HCT116 (cell line): ENCODE measurements at regions not wholly inside any gene's neighbourhood (a gene's known extent, or its start where the extent isn't known, plus 50 kb on each side); places are given as distances from the start of the nearest gene placed in this dataset.

ENCODE experiments used
- ATAC-seq: fragments of 200-7000 bp; cut with Tn5 transposase; 2 replicates; pipeline ENCODE4 v1.9.1; 2020; ENCODE audit warnings: mild to moderate bottlenecking, moderate library complexity
- BruUV-seq: library from RNA; stranded (reverse); fragments of 400-500 nt; replicated peaks from 2 replicates; lab custom pipeline; 2021; lab: Mats Ljungman, UMichigan
- CTCF ChIA-PET: fragments of 300-600 bp; sonication (Branson Sonifier 250); formaldehyde crosslinking; loops from one replicate; lab custom pipeline; 2021; ENCODE audit warnings: antibody characterized with exemption; lab: Charles Lee
- POLR2A ChIA-PET: fragments of 300-600, 350-600 bp; sonication (Branson Sonifier 250); formaldehyde crosslinking; loops from one replicate; lab custom pipeline; 2021; ENCODE audit warnings: antibody characterized with exemption; lab: Charles Lee
- RAD21 ChIA-PET, 2 experiments: fragments of 300-600 bp; sonication (Branson Sonifier 250); formaldehyde crosslinking; loops; one replicate each; lab custom pipeline; 2023; ENCODE audit warnings: low total read pairs in 2 of 2; ENCODE audit not compliant: uncharacterized antibody in 2 of 2, unreplicated experiment in 2 of 2, low non-redundant PET in 1 of 2; lab: Charles Lee
- DNase-seq: peaks from one replicate; pipeline ENCODE4 v3.0.0-alpha.2; 2010; ENCODE audit warnings: low read depth, low spot score
- H2AFZ ChIP-seq: fragments of 200-600 bp; shearing (Covaris generic), sonication (generic); 2 replicates; pipeline ENCODE4 v1.6.1; 2017; ENCODE audit warnings: low read depth, mixed run types, mixed read lengths, antibody characterized with exemption, low read length; ENCODE audit not compliant: poor library complexity, severe bottlenecking
- H3K27ac ChIP-seq: 2 replicates; pipeline ENCODE4 v1.5.1; 2012; ENCODE audit warnings: low read depth, low read length
- H3K27me3 ChIP-seq: fragments of 200-600 bp; sonication (generic); 2 replicates; pipeline ENCODE4 v1.6.1; 2016; ENCODE audit warnings: mixed run types, low read length, mixed read lengths; ENCODE audit not compliant: insufficient read depth
- H3K36me3 ChIP-seq, 2 experiments: fragments of 200-500 bp in 1 of 2; fragments of 200-600 bp in 1 of 2; sonication (Bioruptor generic) in 1 of 2; sonication (generic) in 1 of 2; 2 replicates each; pipeline versions ENCODE4 v1.5.1 to v1.6.1; 2014 to 2016; ENCODE audit warnings: low read length in 2 of 2, inconsistent platforms in 1 of 2, mixed read lengths in 1 of 2, mixed run types in 1 of 2; ENCODE audit not compliant: insufficient read depth in 2 of 2, control insufficient read depth in 1 of 2
- H3K4me1 ChIP-seq, 2 experiments: fragments of 200-600 bp in 1 of 2; sonication (generic) in 1 of 2; 2 replicates each; pipeline versions ENCODE4 v1.5.1 to v1.6.1; 2012 to 2017; ENCODE audit warnings: low read length in 2 of 2, inconsistent platforms in 1 of 2, mild to moderate bottlenecking in 1 of 2, mixed read lengths in 1 of 2, mixed run types in 1 of 2, moderate library complexity in 1 of 2; ENCODE audit not compliant: insufficient read depth in 2 of 2, control insufficient read depth in 1 of 2
- H3K4me2 ChIP-seq: fragments of 200-600 bp; sonication (generic); 2 replicates; pipeline ENCODE4 v1.6.1; 2017; ENCODE audit warnings: mixed run types, low read length, mixed read lengths
- H3K4me3 ChIP-seq, 2 experiments: fragments of 200-600 bp in 1 of 2; sonication (generic) in 1 of 2; replicated peaks in 1 of 2; 2 replicates each; pipeline ENCODE4 v1.5.1; 2011 to 2016; ENCODE audit warnings: low read length in 2 of 2, control low read depth in 1 of 2, low read depth in 1 of 2, mild to moderate bottlenecking in 1 of 2, mixed read lengths in 1 of 2, mixed run types in 1 of 2
- H3K79me2 ChIP-seq: fragments of 200-600 bp; sonication (generic); 2 replicates; pipeline ENCODE4 v1.6.1; 2017; ENCODE audit warnings: mild to moderate bottlenecking, mixed run types, low read length, moderate library complexity, mixed read lengths; ENCODE audit not compliant: insufficient read depth
- H3K9ac ChIP-seq: fragments of 200-600 bp; sonication (generic); 2 replicates; pipeline ENCODE4 v1.6.1; 2016; ENCODE audit warnings: low read length, mixed read lengths
- H3K9me2 ChIP-seq: fragments of 200-600 bp; sonication (generic), shearing (Covaris generic); 2 replicates; pipeline ENCODE4 v1.6.1; 2017; ENCODE audit warnings: mixed run types, mild to moderate bottlenecking, moderate library complexity; ENCODE audit not compliant: insufficient read depth
- H3K9me3 ChIP-seq, 2 experiments: fragments of 200-500 bp in 1 of 2; fragments of 200-600 bp in 1 of 2; sonication (Bioruptor generic) in 1 of 2; sonication (generic) in 1 of 2; 2 replicates each; pipeline ENCODE4 v1.6.1; 2014 to 2017; ENCODE audit warnings: low read length in 2 of 2, mixed read lengths in 2 of 2, inconsistent platforms in 1 of 2, low read depth in 1 of 2, mild to moderate bottlenecking in 1 of 2, mixed run types in 1 of 2, moderate library complexity in 1 of 2; ENCODE audit not compliant: control insufficient read depth in 1 of 2, insufficient read depth in 1 of 2
- H4K20me1 ChIP-seq: fragments of 200-600 bp; sonication (generic), shearing (Covaris generic); 2 replicates; pipeline ENCODE4 v1.6.1; 2017; ENCODE audit warnings: mixed run types, mild to moderate bottlenecking, moderate library complexity; ENCODE audit not compliant: insufficient read depth
- CEBPB ChIP-seq: IDR thresholded peaks from 2 replicates; pipeline ENCODE4 v1.6.1; 2012; ENCODE audit warnings: low read depth
- EGR1 ChIP-seq: IDR thresholded peaks from 2 replicates; pipeline ENCODE4 v1.6.1; 2012; ENCODE audit warnings: low read depth
- EZH2phosphoT487 ChIP-seq: fragments of 200-600 bp; IDR thresholded peaks from 2 replicates; pipeline ENCODE4 v1.6.1; 2018; ENCODE audit warnings: antibody characterized with exemption, borderline replicate concordance
- FOSL1 ChIP-seq: IDR thresholded peaks from 2 replicates; pipeline ENCODE4 v1.6.1; 2012; ENCODE audit warnings: low read depth
- MAX ChIP-seq: IDR thresholded peaks from 2 replicates; pipeline ENCODE4 v1.6.1; 2012
- POLR2AphosphoS5 ChIP-seq: IDR thresholded peaks from 2 replicates; pipeline ENCODE4 v1.6.1; 2011; ENCODE audit warnings: mild to moderate bottlenecking, low read depth, low read length, moderate library complexity
- RAD21 ChIP-seq: IDR thresholded peaks from 2 replicates; pipeline ENCODE4 v1.6.1; 2012; ENCODE audit warnings: low read depth, mild to moderate bottlenecking
- SP1 ChIP-seq: IDR thresholded peaks from 2 replicates; pipeline ENCODE4 v1.6.1; 2012; ENCODE audit warnings: low read depth
- TCF7L2 ChIP-seq: IDR thresholded peaks from 2 replicates; pipeline ENCODE4 v1.7.0; 2011; ENCODE audit warnings: borderline replicate concordance, inconsistent platforms; ENCODE audit not compliant: insufficient read depth, insufficient read length; ENCODE audit errors: extremely low read depth
- YY1 ChIP-seq: IDR thresholded peaks from 2 replicates; pipeline ENCODE4 v1.6.1; 2011; ENCODE audit warnings: low read length, low read depth, moderate library complexity, mild to moderate bottlenecking; ENCODE audit not compliant: insufficient replicate concordance; ENCODE audit errors: extremely low read depth
- ZFX ChIP-seq: fragments of 450-650 bp; IDR thresholded peaks from 2 replicates; pipeline ENCODE4 v1.6.1; 2017
- ZNF274 ChIP-seq: fragments of 200-500 bp; sonication (Bioruptor generic); IDR thresholded peaks from 2 replicates; pipeline ENCODE4 v1.6.1; 2014; ENCODE audit warnings: mild to moderate bottlenecking, low read depth, low read length, inconsistent platforms
- intact Hi-C: fragments of 100-400 bp; cut with micrococcal nuclease; formaldehyde crosslinking; loops from 2 replicates; pipeline ENCODE4 v1.10.0; 2022
- TF ChIP-seq, protein P1 (sequence below): IDR thresholded peaks from 2 replicates; pipeline ENCODE4 v1.6.1; 2012; ENCODE audit warnings: low read depth
- TF ChIP-seq, protein P2 (sequence below): IDR thresholded peaks from 2 replicates; pipeline ENCODE4 v1.6.1; 2011; ENCODE audit warnings: mild to moderate bottlenecking, low read length, moderate library complexity; ENCODE audit not compliant: insufficient replicate concordance; ENCODE audit errors: extremely low read depth

DNA sequence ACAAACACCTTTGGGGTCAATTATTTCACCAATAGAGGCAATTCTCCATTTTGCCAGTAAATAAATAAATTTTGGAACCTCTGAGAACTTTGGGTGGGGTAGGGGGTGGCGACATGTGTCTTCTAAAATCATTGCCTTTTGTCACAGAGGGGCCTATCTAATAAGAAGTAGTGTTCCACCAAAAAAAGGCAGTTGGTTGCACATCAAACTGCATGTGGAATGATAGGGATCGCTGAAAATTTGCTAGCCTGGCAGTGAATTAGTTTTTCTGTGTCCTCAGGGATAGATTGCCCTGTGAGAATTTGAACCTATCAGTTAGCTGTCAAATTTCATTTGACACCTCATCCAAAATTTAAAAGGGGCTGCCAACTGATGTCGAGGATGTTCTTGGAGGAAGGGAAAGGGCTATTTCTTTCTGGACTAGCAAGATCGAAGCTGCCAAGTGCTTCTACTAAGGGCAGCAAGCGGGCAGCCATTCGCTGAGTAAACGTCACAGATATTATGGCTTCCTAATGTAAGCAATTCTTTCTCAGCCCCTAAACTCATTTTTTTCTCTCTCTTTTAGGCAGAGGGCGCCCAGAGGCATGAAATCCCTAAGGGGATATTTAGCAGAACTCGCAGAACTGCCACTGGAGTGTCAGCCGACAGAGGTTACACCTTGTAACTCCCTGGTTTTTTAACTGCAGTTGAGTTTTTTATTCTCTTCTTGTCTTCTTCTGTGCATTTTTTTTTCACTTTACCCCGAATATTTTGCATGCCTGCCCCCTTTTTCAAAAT is 2208.1 kb upstream of the WWC1 start:
- no peaks in the 10 kb centered on the region for H3K79me2 ChIP-seq
- no peaks in the 10 kb centered on the region for H3K27me3 ChIP-seq
- ChIA-PET CTCF (no interaction called here), RAD21 (no interaction called here)
- H3K27ac ChIP-seq, result no peak overlapping the region
- no peak overlapping the region for H3K9ac ChIP-seq
- no peaks in the 10 kb centered on the region for H3K36me3 ChIP-seq
- H3K4me3 ChIP-seq, result no peak overlapping the region
- H3K9me2 ChIP-seq, result no peaks in the 10 kb centered on the region
- H3K4me1 ChIP-seq, result no peaks in the 10 kb centered on the region
- H3K9me3 ChIP-seq, result peaks cover 10 to 37% of the 10 kb centered on the region in 2 experiments; a peak in 3 of 4 replicates
- TF ChIP-seq ZNF274 (no peak), ZFX (no peak), EGR1 (no peak), POLR2AphosphoS5 (no peak), RAD21 (no peak), YY1 (no peak), FOSL1 (no peak), MAX (no peak), CEBPB (no peak), EZH2phosphoT487 (no peak), SP1 (no peak), TCF7L2 (no peak)
- TF ChIP-seq, protein P1, sequence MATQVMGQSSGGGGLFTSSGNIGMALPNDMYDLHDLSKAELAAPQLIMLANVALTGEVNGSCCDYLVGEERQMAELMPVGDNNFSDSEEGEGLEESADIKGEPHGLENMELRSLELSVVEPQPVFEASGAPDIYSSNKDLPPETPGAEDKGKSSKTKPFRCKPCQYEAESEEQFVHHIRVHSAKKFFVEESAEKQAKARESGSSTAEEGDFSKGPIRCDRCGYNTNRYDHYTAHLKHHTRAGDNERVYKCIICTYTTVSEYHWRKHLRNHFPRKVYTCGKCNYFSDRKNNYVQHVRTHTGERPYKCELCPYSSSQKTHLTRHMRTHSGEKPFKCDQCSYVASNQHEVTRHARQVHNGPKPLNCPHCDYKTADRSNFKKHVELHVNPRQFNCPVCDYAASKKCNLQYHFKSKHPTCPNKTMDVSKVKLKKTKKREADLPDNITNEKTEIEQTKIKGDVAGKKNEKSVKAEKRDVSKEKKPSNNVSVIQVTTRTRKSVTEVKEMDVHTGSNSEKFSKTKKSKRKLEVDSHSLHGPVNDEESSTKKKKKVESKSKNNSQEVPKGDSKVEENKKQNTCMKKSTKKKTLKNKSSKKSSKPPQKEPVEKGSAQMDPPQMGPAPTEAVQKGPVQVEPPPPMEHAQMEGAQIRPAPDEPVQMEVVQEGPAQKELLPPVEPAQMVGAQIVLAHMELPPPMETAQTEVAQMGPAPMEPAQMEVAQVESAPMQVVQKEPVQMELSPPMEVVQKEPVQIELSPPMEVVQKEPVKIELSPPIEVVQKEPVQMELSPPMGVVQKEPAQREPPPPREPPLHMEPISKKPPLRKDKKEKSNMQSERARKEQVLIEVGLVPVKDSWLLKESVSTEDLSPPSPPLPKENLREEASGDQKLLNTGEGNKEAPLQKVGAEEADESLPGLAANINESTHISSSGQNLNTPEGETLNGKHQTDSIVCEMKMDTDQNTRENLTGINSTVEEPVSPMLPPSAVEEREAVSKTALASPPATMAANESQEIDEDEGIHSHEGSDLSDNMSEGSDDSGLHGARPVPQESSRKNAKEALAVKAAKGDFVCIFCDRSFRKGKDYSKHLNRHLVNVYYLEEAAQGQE, result no peak
- TF ChIP-seq, protein P2, sequence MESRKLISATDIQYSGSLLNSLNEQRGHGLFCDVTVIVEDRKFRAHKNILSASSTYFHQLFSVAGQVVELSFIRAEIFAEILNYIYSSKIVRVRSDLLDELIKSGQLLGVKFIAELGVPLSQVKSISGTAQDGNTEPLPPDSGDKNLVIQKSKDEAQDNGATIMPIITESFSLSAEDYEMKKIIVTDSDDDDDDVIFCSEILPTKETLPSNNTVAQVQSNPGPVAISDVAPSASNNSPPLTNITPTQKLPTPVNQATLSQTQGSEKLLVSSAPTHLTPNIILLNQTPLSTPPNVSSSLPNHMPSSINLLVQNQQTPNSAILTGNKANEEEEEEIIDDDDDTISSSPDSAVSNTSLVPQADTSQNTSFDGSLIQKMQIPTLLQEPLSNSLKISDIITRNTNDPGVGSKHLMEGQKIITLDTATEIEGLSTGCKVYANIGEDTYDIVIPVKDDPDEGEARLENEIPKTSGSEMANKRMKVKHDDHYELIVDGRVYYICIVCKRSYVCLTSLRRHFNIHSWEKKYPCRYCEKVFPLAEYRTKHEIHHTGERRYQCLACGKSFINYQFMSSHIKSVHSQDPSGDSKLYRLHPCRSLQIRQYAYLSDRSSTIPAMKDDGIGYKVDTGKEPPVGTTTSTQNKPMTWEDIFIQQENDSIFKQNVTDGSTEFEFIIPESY, result no peak
- TF ChIP-seq, all 23 proteins: peak for 0
- Histone ChIP-seq H2AFZ (no peak overlapping the region), H3K4me2 (no peak overlapping the region), H4K20me1 (no peaks in the 10 kb centered on the region)
- intact Hi-C loops, result no loop called here
- ATAC-seq (no peak), DNase-seq (no peak)
- POLR2A ChIA-PET, result no interaction called here
- no TSS peak for BruUV-seq
